ENCODE measurements at regions not wholly inside any gene's neighbourhood (a gene's known extent, or its start where the extent isn't known, plus 50 kb on each side); places are given as distances from the start of the nearest gene placed in this dataset.

GRCh38 chr15:35136321-35137189, 51.5 kb upstream of the NANOGP8 start:
- Histone ChIP-seq H3K4me3 (ENCODE audit: insufficient read depth, low read length) (no peak overlapping the region), H2AFZ (ENCODE audit: low read length) (no peak overlapping the region), H3K27ac (ENCODE audit: low read depth, low read length) (no peak overlapping the region), H3K4me1 (ENCODE audit: insufficient read depth, low read length) (peaks cover 3% of the 10 kb centered on the region), H3K9me3 (ENCODE audit: low read depth, low read length) (no peaks in the 10 kb centered on the region), H3K4me2 (ENCODE audit: insufficient read depth, low read length) (no peak overlapping the region), H3K79me2 (ENCODE audit: insufficient read depth, low read length) (no peaks in the 10 kb centered on the region), H3K36me3 (ENCODE audit: insufficient read depth, low read length) (no peaks in the 10 kb centered on the region), H4K20me1 (ENCODE audit: insufficient read depth, low read length) (no peaks in the 10 kb centered on the region), H3K27me3 (ENCODE audit: insufficient read depth, low read length) (no peaks in the 10 kb centered on the region)
- no peak for TF ChIP-seq CTCF (IDR thresholded peaks at IDR 0.05; ENCODE audit: extremely low read depth, low read depth, low read length)
- DNase-seq (ENCODE audit: insufficient read length, low spot score, missing footprints): no peak

Data from osteoblast (primary cell).